ENCODE measurements at regions not wholly inside any gene's neighbourhood (a gene's known extent, or its start where the extent isn't known, plus 50 kb on each side); places are given as distances from the start of the nearest gene placed in this dataset.

DNA sequence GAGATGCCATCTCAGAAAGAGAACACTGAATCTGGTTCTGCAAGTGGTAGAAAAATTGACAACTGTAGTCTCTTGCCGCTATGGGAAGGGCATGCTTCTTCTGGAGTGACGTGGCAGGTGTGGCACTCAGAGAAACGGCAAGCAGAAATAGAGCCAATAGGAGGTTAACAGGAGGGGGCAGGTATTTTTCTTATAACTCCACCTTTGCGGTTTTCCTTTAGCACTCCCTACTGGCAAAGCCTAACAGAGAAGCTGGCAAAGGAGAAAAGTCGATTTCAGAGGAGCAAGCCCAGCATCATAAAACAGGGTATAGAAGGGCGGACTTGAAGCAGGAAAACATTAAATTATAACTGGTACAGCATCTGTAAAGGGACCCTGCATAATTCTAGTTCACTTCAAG is 1382.2 kb downstream of the PCDH18 start (continued):
- TF ChIP-seq, protein P1, sequence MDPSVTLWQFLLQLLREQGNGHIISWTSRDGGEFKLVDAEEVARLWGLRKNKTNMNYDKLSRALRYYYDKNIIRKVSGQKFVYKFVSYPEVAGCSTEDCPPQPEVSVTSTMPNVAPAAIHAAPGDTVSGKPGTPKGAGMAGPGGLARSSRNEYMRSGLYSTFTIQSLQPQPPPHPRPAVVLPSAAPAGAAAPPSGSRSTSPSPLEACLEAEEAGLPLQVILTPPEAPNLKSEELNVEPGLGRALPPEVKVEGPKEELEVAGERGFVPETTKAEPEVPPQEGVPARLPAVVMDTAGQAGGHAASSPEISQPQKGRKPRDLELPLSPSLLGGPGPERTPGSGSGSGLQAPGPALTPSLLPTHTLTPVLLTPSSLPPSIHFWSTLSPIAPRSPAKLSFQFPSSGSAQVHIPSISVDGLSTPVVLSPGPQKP (IDR thresholded peaks at IDR 0.05; ENCODE audit: low read depth, low read length), result no peak
- no peak for TF ChIP-seq KDM1A (IDR thresholded peaks at IDR 0.05; ENCODE audit: low read depth)
- TF ChIP-seq CBX2 (IDR thresholded peaks at IDR 0.05; ENCODE audit: borderline replicate concordance, low read depth), result no peak
- no peak for TF ChIP-seq PHF8 (IDR thresholded peaks at IDR 0.05; ENCODE audit: borderline replicate concordance, low read depth)
- no peak for TF ChIP-seq NR3C1 (IDR thresholded peaks at IDR 0.05)

DNA sequence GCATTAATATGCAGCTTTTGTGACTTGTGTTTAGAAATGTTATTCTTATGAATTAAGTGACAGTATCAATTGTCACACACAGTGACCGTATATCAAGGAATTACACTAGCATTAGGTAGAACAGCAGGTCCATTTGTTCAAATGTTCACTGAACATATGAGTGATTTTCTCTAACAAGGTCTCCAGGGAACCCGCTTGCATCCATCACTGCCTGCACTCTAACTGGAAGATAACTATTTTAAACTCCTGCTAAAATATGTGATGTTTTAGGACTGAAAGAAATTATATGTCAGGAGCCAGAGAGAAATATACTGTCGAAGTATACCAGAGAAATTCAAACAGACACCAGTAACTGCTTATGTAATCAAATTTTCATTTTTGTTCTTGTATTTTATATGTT is 1395.7 kb downstream of the PCDH18 start:
- POLR2A ChIA-PET, result no interaction called here
- CTCF ChIA-PET, result no interaction called here
- TF ChIP-seq CHD4 (IDR thresholded peaks at IDR 0.05; ENCODE audit: borderline replicate concordance) (no peak), EHMT2 (IDR thresholded peaks at IDR 0.05; ENCODE audit: low read depth) (no peak), GATA3 (IDR thresholded peaks at IDR 0.05; ENCODE audit: borderline replicate concordance) (no peak), ZFP36 (IDR thresholded peaks at IDR 0.05; ENCODE audit: borderline replicate concordance, partially characterized antibody) (no peak), MAFK (IDR thresholded peaks at IDR 0.05; ENCODE audit: partially characterized antibody) (no peak), ZC3H11A (IDR thresholded peaks at IDR 0.05) (no peak), POLR2A (IDR thresholded peaks at IDR 0.05; ENCODE audit: low read length) (no peak), KDM5A (IDR thresholded peaks at IDR 0.05) (no peak), FOSB (CRISPR knock-in tag; IDR thresholded peaks at IDR 0.05) (no peak), NFE2L2 (conservative IDR thresholded peaks at IDR 0.05; ENCODE audit: low read length) (no peak), EP300 (IDR thresholded peaks at IDR 0.05) (no peak), CHD2 (IDR thresholded peaks at IDR 0.05; ENCODE audit: low read length, partially characterized antibody) (no peak), CBX2 (IDR thresholded peaks at IDR 0.05; ENCODE audit: borderline replicate concordance, low read depth) (no peak), CBX8 (IDR thresholded peaks at IDR 0.05) (no peak)
- TF ChIP-seq, protein P2, sequence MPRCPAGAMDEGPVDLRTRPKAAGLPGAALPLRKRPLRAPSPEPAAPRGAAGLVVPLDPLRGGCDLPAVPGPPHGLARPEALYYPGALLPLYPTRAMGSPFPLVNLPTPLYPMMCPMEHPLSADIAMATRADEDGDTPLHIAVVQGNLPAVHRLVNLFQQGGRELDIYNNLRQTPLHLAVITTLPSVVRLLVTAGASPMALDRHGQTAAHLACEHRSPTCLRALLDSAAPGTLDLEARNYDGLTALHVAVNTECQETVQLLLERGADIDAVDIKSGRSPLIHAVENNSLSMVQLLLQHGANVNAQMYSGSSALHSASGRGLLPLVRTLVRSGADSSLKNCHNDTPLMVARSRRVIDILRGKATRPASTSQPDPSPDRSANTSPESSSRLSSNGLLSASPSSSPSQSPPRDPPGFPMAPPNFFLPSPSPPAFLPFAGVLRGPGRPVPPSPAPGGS (IDR thresholded peaks at IDR 0.05), result no peak
- TF ChIP-seq, protein P3, sequence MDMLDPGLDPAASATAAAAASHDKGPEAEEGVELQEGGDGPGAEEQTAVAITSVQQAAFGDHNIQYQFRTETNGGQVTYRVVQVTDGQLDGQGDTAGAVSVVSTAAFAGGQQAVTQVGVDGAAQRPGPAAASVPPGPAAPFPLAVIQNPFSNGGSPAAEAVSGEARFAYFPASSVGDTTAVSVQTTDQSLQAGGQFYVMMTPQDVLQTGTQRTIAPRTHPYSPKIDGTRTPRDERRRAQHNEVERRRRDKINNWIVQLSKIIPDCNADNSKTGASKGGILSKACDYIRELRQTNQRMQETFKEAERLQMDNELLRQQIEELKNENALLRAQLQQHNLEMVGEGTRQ (IDR thresholded peaks at IDR 0.05), result no peak
- TF ChIP-seq, protein P4, sequence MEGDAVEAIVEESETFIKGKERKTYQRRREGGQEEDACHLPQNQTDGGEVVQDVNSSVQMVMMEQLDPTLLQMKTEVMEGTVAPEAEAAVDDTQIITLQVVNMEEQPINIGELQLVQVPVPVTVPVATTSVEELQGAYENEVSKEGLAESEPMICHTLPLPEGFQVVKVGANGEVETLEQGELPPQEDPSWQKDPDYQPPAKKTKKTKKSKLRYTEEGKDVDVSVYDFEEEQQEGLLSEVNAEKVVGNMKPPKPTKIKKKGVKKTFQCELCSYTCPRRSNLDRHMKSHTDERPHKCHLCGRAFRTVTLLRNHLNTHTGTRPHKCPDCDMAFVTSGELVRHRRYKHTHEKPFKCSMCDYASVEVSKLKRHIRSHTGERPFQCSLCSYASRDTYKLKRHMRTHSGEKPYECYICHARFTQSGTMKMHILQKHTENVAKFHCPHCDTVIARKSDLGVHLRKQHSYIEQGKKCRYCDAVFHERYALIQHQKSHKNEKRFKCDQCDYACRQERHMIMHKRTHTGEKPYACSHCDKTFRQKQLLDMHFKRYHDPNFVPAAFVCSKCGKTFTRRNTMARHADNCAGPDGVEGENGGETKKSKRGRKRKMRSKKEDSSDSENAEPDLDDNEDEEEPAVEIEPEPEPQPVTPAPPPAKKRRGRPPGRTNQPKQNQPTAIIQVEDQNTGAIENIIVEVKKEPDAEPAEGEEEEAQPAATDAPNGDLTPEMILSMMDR (IDR thresholded peaks at IDR 0.05), result no peak
- TF ChIP-seq, protein P1 (IDR thresholded peaks at IDR 0.05; ENCODE audit: low read depth, low read length), result no peak
- TF ChIP-seq, protein P5, sequence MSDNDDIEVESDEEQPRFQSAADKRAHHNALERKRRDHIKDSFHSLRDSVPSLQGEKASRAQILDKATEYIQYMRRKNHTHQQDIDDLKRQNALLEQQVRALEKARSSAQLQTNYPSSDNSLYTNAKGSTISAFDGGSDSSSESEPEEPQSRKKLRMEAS (IDR thresholded peaks at IDR 0.05), result no peak
- FAIRE-seq (no peak), ATAC-seq (no peak), DNase-seq (ENCODE audit: low read depth in 1 of 2, low spot score in 1 of 2) (no peak)
- H3K27ac ChIP-seq, result no peak overlapping the region
- H3K4me1 ChIP-seq, result no peaks in the 10 kb centered on the region
- H3K9me3 ChIP-seq, result no peaks in the 10 kb centered on the region
- H3K4me2 ChIP-seq, result no peak overlapping the region
- H3K4me3 ChIP-seq, result no peak overlapping the region
- WGBS (ENCODE audit: missing lambda C conversion rate), result 52% methylated on average over 3 of the region's 3 CpGs

All from A549 (cell line).